ENCODE measurements at regions not wholly inside any gene's neighbourhood (a gene's known extent, or its start where the extent isn't known, plus 50 kb on each side); places are given as distances from the start of the nearest gene placed in this dataset.

GRCh38 chr3:152638214-152638613 lies 196.7 kb upstream of the P2RY1 start:
- no peak overlapping the region for H3K4me3 Mint-ChIP-seq (ENCODE audit: unreplicated experiment)
- no peaks in the 10 kb centered on the region for H3K27me3 ChIP-seq (replicated peaks; ENCODE audit: control insufficient read depth, insufficient read depth, low read length)
- H3K9me3 ChIP-seq = no peaks in the 10 kb centered on the region
- H3K4me3 ChIP-seq (ENCODE audit: low read depth, low read length) = no peak overlapping the region
- H3K9me3 Mint-ChIP-seq (ENCODE audit: unreplicated experiment) = no peaks in the 10 kb centered on the region
- no peaks in the 10 kb centered on the region for H3K4me1 ChIP-seq
- BruUV-seq (replicated peaks) = no TSS peak
- H3K27ac Mint-ChIP-seq (ENCODE audit: unreplicated experiment) = no peak overlapping the region
- H3K4me1 Mint-ChIP-seq (ENCODE audit: low read depth, unreplicated experiment) = no peaks in the 10 kb centered on the region
- no peak for TF ChIP-seq CTCF (IDR thresholded peaks at IDR 0.05; ENCODE audit: insufficient read depth in 1 of 2, low read depth in 1 of 2, low read length in 1 of 2, severe bottlenecking in 1 of 2, unreplicated experiment in 1 of 2)
- H3K36me3 Mint-ChIP-seq (ENCODE audit: insufficient read depth, unreplicated experiment) = no peaks in the 10 kb centered on the region
- ChIA-PET CTCF (no interaction called here), POLR2A (no interaction called here)
- intact Hi-C loops (cut with micrococcal nuclease; ENCODE audit: unreplicated experiment) = no loop called here
- no peak for DNase-seq
- no peaks in the 10 kb centered on the region for H3K36me3 ChIP-seq (ENCODE audit: control insufficient read depth, insufficient read depth, low read length)
- peaks cover 3% of the 10 kb centered on the region for H3K27me3 Mint-ChIP-seq (ENCODE audit: insufficient read depth, unreplicated experiment)

GRCh38 chr3:152638707-152639450 lies 196.1 kb upstream of the P2RY1 start:
- Histone ChIP-seq H3K4me1 (no peaks in the 10 kb centered on the region), H3K36me3 (ENCODE audit: control insufficient read depth, insufficient read depth, low read length) (no peaks in the 10 kb centered on the region), H3K27me3 (replicated peaks; ENCODE audit: control insufficient read depth, insufficient read depth, low read length) (no peaks in the 10 kb centered on the region), H3K9me3 (no peaks in the 10 kb centered on the region), H3K4me3 (ENCODE audit: low read depth, low read length) (no peak overlapping the region)
- no TSS peak for BruUV-seq (replicated peaks)
- Mint-ChIP-seq H3K36me3 (ENCODE audit: insufficient read depth, unreplicated experiment) (no peaks in the 10 kb centered on the region), H3K27ac (ENCODE audit: unreplicated experiment) (no peak overlapping the region), H3K9me3 (ENCODE audit: unreplicated experiment) (no peaks in the 10 kb centered on the region), H3K4me3 (ENCODE audit: unreplicated experiment) (no peak overlapping the region), H3K4me1 (ENCODE audit: low read depth, unreplicated experiment) (no peaks in the 10 kb centered on the region), H3K27me3 (ENCODE audit: insufficient read depth, unreplicated experiment) (peaks cover 3% of the 10 kb centered on the region)
- intact Hi-C loops (cut with micrococcal nuclease; ENCODE audit: unreplicated experiment) = no loop called here
- CTCF ChIA-PET = no interaction called here
- no peak for TF ChIP-seq CTCF (IDR thresholded peaks at IDR 0.05; ENCODE audit: insufficient read depth in 1 of 2, low read depth in 1 of 2, low read length in 1 of 2, severe bottlenecking in 1 of 2, unreplicated experiment in 1 of 2)
- no peak for DNase-seq
- POLR2A ChIA-PET = no interaction called here

GRCh38 chr3:152641198-152641597 lies 193.7 kb upstream of the P2RY1 start:
- no peak overlapping the region for H3K27ac Mint-ChIP-seq (ENCODE audit: unreplicated experiment)
- intact Hi-C loops (cut with micrococcal nuclease; ENCODE audit: unreplicated experiment) = no loop called here
- no TSS peak for BruUV-seq (replicated peaks)
- no peaks in the 10 kb centered on the region for H3K9me3 Mint-ChIP-seq (ENCODE audit: unreplicated experiment)
- Histone ChIP-seq H3K4me1 (no peaks in the 10 kb centered on the region), H3K36me3 (ENCODE audit: control insufficient read depth, insufficient read depth, low read length) (no peaks in the 10 kb centered on the region), H3K4me3 (ENCODE audit: low read depth, low read length) (no peak overlapping the region), H3K9me3 (no peaks in the 10 kb centered on the region), H3K27me3 (replicated peaks; ENCODE audit: control insufficient read depth, insufficient read depth, low read length) (no peaks in the 10 kb centered on the region)
- TF ChIP-seq CTCF (IDR thresholded peaks at IDR 0.05; ENCODE audit: insufficient read depth in 1 of 2, low read depth in 1 of 2, low read length in 1 of 2, severe bottlenecking in 1 of 2, unreplicated experiment in 1 of 2) = no peak
- no peaks in the 10 kb centered on the region for H3K27me3 Mint-ChIP-seq (ENCODE audit: insufficient read depth, unreplicated experiment)
- ChIA-PET POLR2A (no interaction called here), CTCF (no interaction called here)
- no peak overlapping the region for H3K4me3 Mint-ChIP-seq (ENCODE audit: unreplicated experiment)
- DNase-seq = no peak
- H3K4me1 Mint-ChIP-seq (ENCODE audit: low read depth, unreplicated experiment) = no peaks in the 10 kb centered on the region
- no peaks in the 10 kb centered on the region for H3K36me3 Mint-ChIP-seq (ENCODE audit: insufficient read depth, unreplicated experiment)

Data from Caco-2 (cell line).